Fibroblast of the aortic adventitia (primary cell): ENCODE measurements at regions not wholly inside any gene's neighbourhood (a gene's known extent, or its start where the extent isn't known, plus 50 kb on each side); places are given as distances from the start of the nearest gene placed in this dataset.
A peak's percentile ranks its signal among the peaks of the same experiment; 100 is the strongest.

ENCODE experiments used
- DNase-seq: peaks from one replicate; pipeline ENCODE4 v3.0.0-alpha.2; 2010; ENCODE audit warnings: low read depth
- H3K4me3 ChIP-seq: 2 replicates; pipeline ENCODE4 v1.5.1; 2011; ENCODE audit warnings: low read depth, mild to moderate bottlenecking, control low read depth, low read length, moderate library complexity
- CTCF ChIP-seq: IDR thresholded peaks from 2 replicates; pipeline ENCODE4 v1.5.1; 2011; ENCODE audit warnings: mild to moderate bottlenecking, low read length, control low read depth, inconsistent platforms; ENCODE audit not compliant: insufficient read depth

- DNase-seq: peak; percentile 73
- TF ChIP-seq CTCF: no peak
- no peak overlapping the region for H3K4me3 ChIP-seq
Measured at GRCh38 chr2:236676136-236676873, 106.7 kb downstream of the ACKR3 start.

GRCh38 chr2:236677368-236677767 is 107.7 kb downstream of the ACKR3 start:
- DNase-seq: no peak
- no peak overlapping the region for H3K4me3 ChIP-seq
- TF ChIP-seq CTCF: no peak

- no peak overlapping the region for H3K4me3 ChIP-seq
- no peak for TF ChIP-seq CTCF
- no peak for DNase-seq
Measured at GRCh38 chr2:236678307-236678975, 108.8 kb downstream of the ACKR3 start.

GRCh38 chr2:236679884-236680860 is 110.5 kb downstream of the ACKR3 start:
- no peak for TF ChIP-seq CTCF
- no peak overlapping the region for H3K4me3 ChIP-seq
- no peak for DNase-seq

GRCh38 chr2:236682651-236683422 is 113.2 kb downstream of the ACKR3 start:
- H3K4me3 ChIP-seq: no peak overlapping the region
- peak; percentile 25 for DNase-seq
- TF ChIP-seq CTCF: no peak
